Endothelial cell of umbilical vein (primary cell): ENCODE measurements at regions not wholly inside any gene's neighbourhood (a gene's known extent, or its start where the extent isn't known, plus 50 kb on each side); places are given as distances from the start of the nearest gene placed in this dataset.

Experiments
- BruUV-seq: library from RNA; stranded (reverse); fragments of 400-500 nt; replicated peaks from 2 replicates; lab custom pipeline; 2021; lab: Mats Ljungman, UMichigan
- CTCF ChIA-PET: fragments of 300-600, 350-600 bp; sonication (Branson Sonifier 250); formaldehyde crosslinking; loops from one replicate; lab custom pipeline; 2021; ENCODE audit warnings: antibody characterized with exemption, inconsistent platforms; lab: Charles Lee
- POLR2A ChIA-PET: fragments of 300-600, 350-600 bp; sonication (Branson Sonifier 250); formaldehyde crosslinking; loops from one replicate; lab custom pipeline; 2021; ENCODE audit warnings: antibody characterized with exemption, inconsistent platforms; lab: Charles Lee
- DNase-seq: peaks from one replicate; pipeline ENCODE4 v3.0.0-alpha.2; 2011; ENCODE audit warnings: low read depth, low spot score
- FAIRE-seq: peaks from 2 replicates; lab custom pipeline; 2011; peaks lifted over from hg19 to GRCh38; lab: Jason Lieb, UNC
- H2AFZ ChIP-seq: 2 replicates; pipeline ENCODE4 v1.6.0; 2012; ENCODE audit warnings: low read depth, low read length, control low read depth, inconsistent platforms
- H3K27ac ChIP-seq: 2 replicates; pipeline ENCODE4 v1.5.1; 2011; ENCODE audit warnings: low read depth, mild to moderate bottlenecking, control low read depth, low read length, moderate library complexity; ENCODE audit not compliant: insufficient read depth
- H3K27me3 ChIP-seq, 2 experiments: 2 replicates each; pipeline versions ENCODE4 v1.6.0 to v1.6.1; 2011; ENCODE audit warnings: low read length in 2 of 2, mixed read lengths in 1 of 2; ENCODE audit not compliant: control insufficient read depth in 2 of 2, insufficient read depth in 2 of 2
- H3K36me3 ChIP-seq, 2 experiments: 2 replicates in 1 of 2; 3 replicates in 1 of 2; pipeline ENCODE4 v1.5.1; 2011; ENCODE audit warnings: low read length in 2 of 2, mild to moderate bottlenecking in 1 of 2, moderate library complexity in 1 of 2; ENCODE audit not compliant: control insufficient read depth in 2 of 2, insufficient read depth in 2 of 2; ENCODE audit errors: extremely low read depth in 1 of 2
- H3K4me1 ChIP-seq: 3 replicates; pipeline ENCODE4 v1.5.1; 2011; ENCODE audit warnings: mild to moderate bottlenecking, low read length; ENCODE audit not compliant: control insufficient read depth, insufficient read depth; ENCODE audit errors: extremely low read depth
- H3K4me2 ChIP-seq: 2 replicates; pipeline ENCODE4 v1.6.1; 2011; ENCODE audit warnings: low read length, control low read depth, mixed read lengths; ENCODE audit not compliant: insufficient read depth
- H3K4me3 ChIP-seq, 3 experiments: fragments of 200-600 bp in 1 of 3; sonication (generic), shearing (Covaris generic) in 1 of 3; replicated peaks in 1 of 3; 2 replicates each; pipeline ENCODE4 v1.5.1; 2011 to 2016; ENCODE audit warnings: control low read depth in 3 of 3, low read length in 3 of 3, mild to moderate bottlenecking in 2 of 3, inconsistent platforms in 1 of 3, low read depth in 1 of 3, moderate library complexity in 1 of 3; ENCODE audit not compliant: insufficient read depth in 1 of 3
- H3K79me2 ChIP-seq: 2 replicates; pipeline ENCODE4 v1.6.0; 2012; ENCODE audit warnings: low read length, inconsistent platforms; ENCODE audit not compliant: control insufficient read depth, insufficient read depth
- H3K9ac ChIP-seq: replicated peaks from 2 replicates; pipeline ENCODE3; 2011; ENCODE audit warnings: low read length, control low read depth; ENCODE audit not compliant: insufficient read depth; ENCODE audit errors: extremely low read depth
- H3K9me1 ChIP-seq: replicated peaks from 3 replicates; pipeline ENCODE4 v1.6.0; 2011; ENCODE audit warnings: mild to moderate bottlenecking, low read length; ENCODE audit not compliant: control insufficient read depth, insufficient read depth; ENCODE audit errors: extremely low read depth
- H3K9me3 ChIP-seq: replicated peaks from 2 replicates; pipeline ENCODE4 v1.5.1; 2012; ENCODE audit warnings: low read length, inconsistent platforms; ENCODE audit not compliant: control insufficient read depth, insufficient read depth
- H4K20me1 ChIP-seq: replicated peaks from 2 replicates; pipeline ENCODE3; 2011; ENCODE audit warnings: mild to moderate bottlenecking, low read length; ENCODE audit not compliant: control insufficient read depth, insufficient read depth; ENCODE audit errors: extremely low read depth
- EZH2 ChIP-seq: IDR thresholded peaks from 2 replicates; pipeline ENCODE4 v1.6.1; 2012; ENCODE audit warnings: borderline replicate concordance, low read depth, mild to moderate bottlenecking, moderate library complexity, low read length, inconsistent platforms; ENCODE audit not compliant: severe bottlenecking
- FOS ChIP-seq: IDR thresholded peaks from 2 replicates; pipeline ENCODE4 v1.6.1; 2011; ENCODE audit warnings: mild to moderate bottlenecking, low read length, moderate library complexity, borderline replicate concordance; ENCODE audit not compliant: insufficient read depth
- GATA2 ChIP-seq: IDR thresholded peaks from 2 replicates; pipeline ENCODE4 v1.7.0; 2011; ENCODE audit warnings: low read depth, mild to moderate bottlenecking, moderate library complexity, mixed read lengths, low read length; ENCODE audit not compliant: insufficient read length, insufficient read depth
- JUN ChIP-seq: IDR thresholded peaks from 2 replicates; pipeline ENCODE4 v1.6.1; 2011; ENCODE audit warnings: borderline replicate concordance, low read depth; ENCODE audit not compliant: insufficient read length, insufficient read depth
- MAX ChIP-seq: IDR thresholded peaks from 2 replicates; pipeline ENCODE4 v1.6.1; 2011; ENCODE audit not compliant: insufficient read depth, insufficient read length
- MYC ChIP-seq: IDR thresholded peaks from one replicate; pipeline ENCODE4 v1.6.1; 2011; ENCODE audit warnings: mild to moderate bottlenecking, low read depth, low read length
- POLR2A ChIP-seq: IDR thresholded peaks from 2 replicates; pipeline ENCODE4 v1.6.1; 2012; ENCODE audit warnings: low read depth, mild to moderate bottlenecking, control low read depth, low read length
- POLR2AphosphoS5 ChIP-seq: IDR thresholded peaks from 2 replicates; pipeline ENCODE4 v1.6.1; 2012; ENCODE audit warnings: low read depth, mild to moderate bottlenecking, control low read depth, low read length, moderate library complexity; ENCODE audit not compliant: insufficient read depth
- dilution Hi-C: fragments of 300-500 bp; cut with MboI; formaldehyde crosslinking; loops from one replicate; pipeline ENCODE4 v1.15.0; 2019; ENCODE audit warnings: low sequenced_read_pairs; ENCODE audit not compliant: extremely low pct_ligation_motif_present
- intact Hi-C: fragments of 100-400 bp; cut with micrococcal nuclease; formaldehyde crosslinking; loops from one replicate; pipeline ENCODE4 v1.10.0; 2022
- TF ChIP-seq, protein P1 (sequence below), 2 donors: IDR thresholded peaks; 1 replicate in 1 of 2; 2 replicates in 1 of 2; pipeline ENCODE4 v1.5.1; 2011; ENCODE audit warnings: low read length in 2 of 2, mild to moderate bottlenecking in 2 of 2, moderate library complexity in 2 of 2, control low read depth in 1 of 2, inconsistent platforms in 1 of 2, low read depth in 1 of 2; ENCODE audit not compliant: insufficient read depth in 1 of 2; ENCODE audit errors: extremely low read depth in 1 of 2

- FAIRE-seq (no peak), DNase-seq (no peak)
- H3K9me1 ChIP-seq: no peaks in the 10 kb centered on the region
- H3K9me3 ChIP-seq: no peaks in the 10 kb centered on the region
- TF ChIP-seq POLR2A (no peak), FOS (no peak), MYC (no peak), EZH2 (no peak), POLR2AphosphoS5 (no peak), JUN (no peak), GATA2 (no peak), MAX (no peak)
- TF ChIP-seq, protein P1, sequence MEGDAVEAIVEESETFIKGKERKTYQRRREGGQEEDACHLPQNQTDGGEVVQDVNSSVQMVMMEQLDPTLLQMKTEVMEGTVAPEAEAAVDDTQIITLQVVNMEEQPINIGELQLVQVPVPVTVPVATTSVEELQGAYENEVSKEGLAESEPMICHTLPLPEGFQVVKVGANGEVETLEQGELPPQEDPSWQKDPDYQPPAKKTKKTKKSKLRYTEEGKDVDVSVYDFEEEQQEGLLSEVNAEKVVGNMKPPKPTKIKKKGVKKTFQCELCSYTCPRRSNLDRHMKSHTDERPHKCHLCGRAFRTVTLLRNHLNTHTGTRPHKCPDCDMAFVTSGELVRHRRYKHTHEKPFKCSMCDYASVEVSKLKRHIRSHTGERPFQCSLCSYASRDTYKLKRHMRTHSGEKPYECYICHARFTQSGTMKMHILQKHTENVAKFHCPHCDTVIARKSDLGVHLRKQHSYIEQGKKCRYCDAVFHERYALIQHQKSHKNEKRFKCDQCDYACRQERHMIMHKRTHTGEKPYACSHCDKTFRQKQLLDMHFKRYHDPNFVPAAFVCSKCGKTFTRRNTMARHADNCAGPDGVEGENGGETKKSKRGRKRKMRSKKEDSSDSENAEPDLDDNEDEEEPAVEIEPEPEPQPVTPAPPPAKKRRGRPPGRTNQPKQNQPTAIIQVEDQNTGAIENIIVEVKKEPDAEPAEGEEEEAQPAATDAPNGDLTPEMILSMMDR (IDR thresholded peaks at IDR 0.05; ENCODE audit: extremely low read depth in 1 of 2, insufficient read depth in 1 of 2, low read depth in 1 of 2, low read length in 2 of 2): no peak
- POLR2A ChIA-PET: no interaction called here
- no peaks in the 10 kb centered on the region for H3K36me3 ChIP-seq
- H3K79me2 ChIP-seq: no peaks in the 10 kb centered on the region
- dilution Hi-C loops: no loop called here
- CTCF ChIA-PET: interaction anchor here (1.4 kb wide), 1 partner anchor 130 kb away, joined by 3 read pairs; no protein-coding TSS in a partner anchor
- no peak overlapping the region for H3K4me2 ChIP-seq
- H3K9ac ChIP-seq: no peak overlapping the region
- intact Hi-C loops: loop anchor here (10.0 kb wide), 1 partner anchor 1853 kb away; the partner anchor contains the start of gene RIOK2
- BruUV-seq: no TSS peak
- no peaks in the 10 kb centered on the region for H4K20me1 ChIP-seq
- no peak overlapping the region for H2AFZ ChIP-seq
- no peak overlapping the region for H3K4me3 ChIP-seq
- no peak overlapping the region for H3K27ac ChIP-seq
- H3K27me3 ChIP-seq: no peaks in the 10 kb centered on the region
- peaks cover 12% of the 10 kb centered on the region for H3K4me1 ChIP-seq
These were observed 108.9 kb upstream of the CHD1 start for GRCh38 chr5:99037668-99038067.
